NB4 (cell line): ENCODE measurements at regions not wholly inside any gene's neighbourhood (a gene's known extent, or its start where the extent isn't known, plus 50 kb on each side); places are given as distances from the start of the nearest gene placed in this dataset.

ENCODE experiments used
- POLR2A ChIP-seq: IDR thresholded peaks from 2 replicates; pipeline ENCODE4 v1.6.1; 2011; ENCODE audit warnings: mild to moderate bottlenecking; ENCODE audit not compliant: insufficient read length; ENCODE audit errors: extremely low read depth
- TF ChIP-seq, protein P1 (sequence below): IDR thresholded peaks from one replicate; pipeline ENCODE4 v1.5.1; 2012; ENCODE audit warnings: low read depth, low read length
- TF ChIP-seq, protein P2 (sequence below): IDR thresholded peaks from 2 replicates; pipeline ENCODE4 v1.6.1; 2011; ENCODE audit warnings: low read depth, low read length

DNA sequence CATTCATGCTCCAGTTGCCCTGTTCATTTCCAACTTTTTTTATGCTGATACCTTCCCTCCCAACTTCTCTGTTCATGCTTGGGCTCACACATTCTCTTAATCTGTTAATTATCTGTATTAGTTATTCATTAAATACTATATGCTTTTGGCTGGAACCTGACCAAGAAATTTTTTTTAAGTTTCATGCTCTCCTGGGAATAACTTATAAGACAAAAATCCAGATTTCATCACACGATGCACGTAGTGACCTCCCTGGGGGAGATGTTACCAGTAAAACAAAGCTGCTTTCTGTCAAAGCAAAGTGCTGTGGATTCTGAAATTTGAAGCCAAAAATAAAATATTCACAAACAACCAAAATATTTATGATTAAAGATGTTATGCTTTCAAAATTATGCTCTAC, 215.0 kb upstream of the USP15 start:
- TF ChIP-seq, protein P1, sequence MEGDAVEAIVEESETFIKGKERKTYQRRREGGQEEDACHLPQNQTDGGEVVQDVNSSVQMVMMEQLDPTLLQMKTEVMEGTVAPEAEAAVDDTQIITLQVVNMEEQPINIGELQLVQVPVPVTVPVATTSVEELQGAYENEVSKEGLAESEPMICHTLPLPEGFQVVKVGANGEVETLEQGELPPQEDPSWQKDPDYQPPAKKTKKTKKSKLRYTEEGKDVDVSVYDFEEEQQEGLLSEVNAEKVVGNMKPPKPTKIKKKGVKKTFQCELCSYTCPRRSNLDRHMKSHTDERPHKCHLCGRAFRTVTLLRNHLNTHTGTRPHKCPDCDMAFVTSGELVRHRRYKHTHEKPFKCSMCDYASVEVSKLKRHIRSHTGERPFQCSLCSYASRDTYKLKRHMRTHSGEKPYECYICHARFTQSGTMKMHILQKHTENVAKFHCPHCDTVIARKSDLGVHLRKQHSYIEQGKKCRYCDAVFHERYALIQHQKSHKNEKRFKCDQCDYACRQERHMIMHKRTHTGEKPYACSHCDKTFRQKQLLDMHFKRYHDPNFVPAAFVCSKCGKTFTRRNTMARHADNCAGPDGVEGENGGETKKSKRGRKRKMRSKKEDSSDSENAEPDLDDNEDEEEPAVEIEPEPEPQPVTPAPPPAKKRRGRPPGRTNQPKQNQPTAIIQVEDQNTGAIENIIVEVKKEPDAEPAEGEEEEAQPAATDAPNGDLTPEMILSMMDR: no peak
- no peak for TF ChIP-seq POLR2A
- TF ChIP-seq, protein P2, sequence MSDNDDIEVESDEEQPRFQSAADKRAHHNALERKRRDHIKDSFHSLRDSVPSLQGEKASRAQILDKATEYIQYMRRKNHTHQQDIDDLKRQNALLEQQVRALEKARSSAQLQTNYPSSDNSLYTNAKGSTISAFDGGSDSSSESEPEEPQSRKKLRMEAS: no peak
